ENCODE measurements at regions not wholly inside any gene's neighbourhood (a gene's known extent, or its start where the extent isn't known, plus 50 kb on each side); places are given as distances from the start of the nearest gene placed in this dataset.

GRCh38 chr15:100708916-100709315 is 106.5 kb downstream of the ASB7 start:
- in situ Hi-C loops (cut with MboI; ENCODE audit: low sequenced_read_pairs, unreplicated experiment): no loop called here
- TF ChIP-seq CTCF (IDR thresholded peaks at IDR 0.05; ENCODE audit: borderline replicate concordance, control extremely low read depth, extremely low read depth, insufficient read depth, missing control alignments): no peak
- DNase-seq (ENCODE audit: low spot score): no peak

- no peak for TF ChIP-seq CTCF (IDR thresholded peaks at IDR 0.05; ENCODE audit: borderline replicate concordance, control extremely low read depth, extremely low read depth, insufficient read depth, missing control alignments)
- no peak for DNase-seq (ENCODE audit: low spot score)
- in situ Hi-C loops (cut with MboI; ENCODE audit: low sequenced_read_pairs, unreplicated experiment): no loop called here
Observed at GRCh38 chr15:100710222-100710621, 107.8 kb downstream of the ASB7 start.

- DNase-seq (ENCODE audit: low spot score): no peak
- no peak for TF ChIP-seq CTCF (IDR thresholded peaks at IDR 0.05; ENCODE audit: borderline replicate concordance, control extremely low read depth, extremely low read depth, insufficient read depth, missing control alignments)
- in situ Hi-C loops (cut with MboI; ENCODE audit: low sequenced_read_pairs, unreplicated experiment): no loop called here
Observed at GRCh38 chr15:100710744-100711515, 108.5 kb downstream of the ASB7 start.

GRCh38 chr15:100711516-100712021 is 109.2 kb downstream of the ASB7 start:
- in situ Hi-C loops (cut with MboI; ENCODE audit: low sequenced_read_pairs, unreplicated experiment): no loop called here
- DNase-seq (ENCODE audit: low spot score): no peak
- no peak for TF ChIP-seq CTCF (IDR thresholded peaks at IDR 0.05; ENCODE audit: borderline replicate concordance, control extremely low read depth, extremely low read depth, insufficient read depth, missing control alignments)

- in situ Hi-C loops (cut with MboI; ENCODE audit: low sequenced_read_pairs, unreplicated experiment): no loop called here
- no peak for DNase-seq (ENCODE audit: low spot score)
- TF ChIP-seq CTCF (IDR thresholded peaks at IDR 0.05; ENCODE audit: borderline replicate concordance, control extremely low read depth, extremely low read depth, insufficient read depth, missing control alignments): no peak
Observed at GRCh38 chr15:100712226-100712625, 109.8 kb downstream of the ASB7 start.

GRCh38 chr15:100713163-100713867 is 110.9 kb downstream of the ASB7 start:
- no peak for DNase-seq (ENCODE audit: low spot score)
- in situ Hi-C loops (cut with MboI; ENCODE audit: low sequenced_read_pairs, unreplicated experiment): no loop called here
- TF ChIP-seq CTCF (IDR thresholded peaks at IDR 0.05; ENCODE audit: borderline replicate concordance, control extremely low read depth, extremely low read depth, insufficient read depth, missing control alignments): no peak

All from GM13976 (cell line).